Esophagus muscularis mucosa (tissue), 4 donors: ENCODE measurements at regions not wholly inside any gene's neighbourhood (a gene's known extent, or its start where the extent isn't known, plus 50 kb on each side); places are given as distances from the start of the nearest gene placed in this dataset.

ENCODE experiments used
- EP300 ChIP-seq: sonication (generic); formaldehyde crosslinking; IDR thresholded peaks from one replicate; pipeline ENCODE4 v1.6.1; 2017; ENCODE audit warnings: antibody characterized with exemption
- POLR2A ChIP-seq: fragments of 450-650 bp; IDR thresholded peaks from one replicate; pipeline ENCODE4 v1.6.1; 2017; ENCODE audit warnings: antibody characterized with exemption, moderate library complexity, mild to moderate bottlenecking, low read depth
- POLR2AphosphoS5 ChIP-seq, 2 donors: sonication (generic); formaldehyde crosslinking; IDR thresholded peaks; one replicate each; pipeline ENCODE4 v1.6.1; 2017; ENCODE audit warnings: antibody characterized with exemption in 2 of 2
- TF ChIP-seq, protein P1 (sequence below), 3 experiments: fragments of 200-600 bp in 2 of 3; fragments of 450-650 bp in 1 of 3; sonication (generic) in 2 of 3; IDR thresholded peaks; one replicate each; pipeline ENCODE4 v1.5.1; 2017 to 2019; ENCODE audit warnings: antibody characterized with exemption in 3 of 3, mild to moderate bottlenecking in 2 of 3, moderate library complexity in 1 of 3

DNA sequence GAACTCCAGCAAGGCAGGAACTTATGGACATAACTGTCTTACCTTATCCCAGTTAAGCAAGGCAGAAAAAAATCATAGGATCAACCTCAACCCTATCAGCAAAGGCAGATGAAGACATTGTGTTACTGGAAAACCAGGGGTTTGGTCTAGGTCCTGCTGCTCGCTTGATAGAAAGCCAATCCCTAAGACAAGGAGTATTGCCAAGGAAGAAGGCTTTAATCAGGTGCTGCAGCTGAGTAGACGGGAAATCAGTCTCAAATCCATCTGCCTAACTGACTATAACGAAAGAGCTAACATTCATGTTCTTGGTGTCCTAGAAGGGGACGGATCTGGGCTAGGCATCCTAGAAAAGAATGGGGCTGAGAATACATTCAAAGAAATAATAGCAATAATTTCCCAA is 1158.7 kb upstream of the CNTN5 start:
- TF ChIP-seq, protein P1, sequence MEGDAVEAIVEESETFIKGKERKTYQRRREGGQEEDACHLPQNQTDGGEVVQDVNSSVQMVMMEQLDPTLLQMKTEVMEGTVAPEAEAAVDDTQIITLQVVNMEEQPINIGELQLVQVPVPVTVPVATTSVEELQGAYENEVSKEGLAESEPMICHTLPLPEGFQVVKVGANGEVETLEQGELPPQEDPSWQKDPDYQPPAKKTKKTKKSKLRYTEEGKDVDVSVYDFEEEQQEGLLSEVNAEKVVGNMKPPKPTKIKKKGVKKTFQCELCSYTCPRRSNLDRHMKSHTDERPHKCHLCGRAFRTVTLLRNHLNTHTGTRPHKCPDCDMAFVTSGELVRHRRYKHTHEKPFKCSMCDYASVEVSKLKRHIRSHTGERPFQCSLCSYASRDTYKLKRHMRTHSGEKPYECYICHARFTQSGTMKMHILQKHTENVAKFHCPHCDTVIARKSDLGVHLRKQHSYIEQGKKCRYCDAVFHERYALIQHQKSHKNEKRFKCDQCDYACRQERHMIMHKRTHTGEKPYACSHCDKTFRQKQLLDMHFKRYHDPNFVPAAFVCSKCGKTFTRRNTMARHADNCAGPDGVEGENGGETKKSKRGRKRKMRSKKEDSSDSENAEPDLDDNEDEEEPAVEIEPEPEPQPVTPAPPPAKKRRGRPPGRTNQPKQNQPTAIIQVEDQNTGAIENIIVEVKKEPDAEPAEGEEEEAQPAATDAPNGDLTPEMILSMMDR (IDR thresholded peaks at IDR 0.05): no peak
- TF ChIP-seq POLR2A (no peak), EP300 (no peak), POLR2AphosphoS5 (IDR thresholded peaks at IDR 0.05) (no peak)
